PC-9 (cell line): ENCODE measurements at regions not wholly inside any gene's neighbourhood (a gene's known extent, or its start where the extent isn't known, plus 50 kb on each side); places are given as distances from the start of the nearest gene placed in this dataset.
A peak's percentile ranks its signal among the peaks of the same experiment; 100 is the strongest.

Experiments used
- BruUV-seq: library from RNA; stranded (reverse); fragments of 400-500 nt; replicated peaks from 2 replicates; lab custom pipeline; 2021; lab: Mats Ljungman, UMichigan
- CTCF ChIA-PET: fragments of 300-600 bp; sonication (Branson Sonifier 250); formaldehyde crosslinking; loops from one replicate; lab custom pipeline; 2022; ENCODE audit warnings: antibody characterized with exemption; lab: Charles Lee
- POLR2A ChIA-PET: fragments of 300-600 bp; sonication (Branson Sonifier 250); formaldehyde crosslinking; loops from one replicate; lab custom pipeline; 2022; ENCODE audit warnings: antibody characterized with exemption; ENCODE audit not compliant: unreplicated experiment; lab: Charles Lee
- DNase-seq, 2 experiments: peaks; one replicate each; pipeline versions ENCODE4 v3.0.0 to v3.0.0-alpha.2; 2015 to 2022; ENCODE audit warnings: mixed read lengths in 1 of 2
- H2AFZ ChIP-seq: fragments of 200-600 bp; sonication (generic); 2 replicates; pipeline ENCODE4 v1.8.1; 2017; ENCODE audit warnings: antibody characterized with exemption
- H3F3A ChIP-seq: fragments of 200-600 bp; sonication (generic); 2 replicates; pipeline ENCODE4 v1.8.1; 2017; ENCODE audit warnings: antibody characterized with exemption, mild to moderate bottlenecking, low read depth; ENCODE audit not compliant: insufficient read depth
- H3K27ac ChIP-seq: fragments of 200-600 bp; sonication (generic); 2 replicates; pipeline ENCODE4 v1.6.1; 2016; ENCODE audit warnings: mixed run types
- H3K27me3 ChIP-seq: fragments of 200-600 bp; sonication (generic); 2 replicates; pipeline ENCODE4 v1.6.1; 2016; ENCODE audit warnings: low read depth, mixed run types; ENCODE audit not compliant: insufficient read depth
- H3K36me3 ChIP-seq: fragments of 200-600 bp; sonication (generic); 2 replicates; pipeline ENCODE4 v1.6.1; 2016; ENCODE audit warnings: low read depth, mixed run types
- H3K4me1 ChIP-seq: fragments of 200-600 bp; sonication (generic); replicated peaks from 2 replicates; pipeline ENCODE4 v1.6.1; 2016; ENCODE audit warnings: mixed run types; ENCODE audit not compliant: insufficient read depth
- H3K4me2 ChIP-seq: fragments of 200-600 bp; sonication (generic); 2 replicates; pipeline ENCODE4 v1.6.1; 2017; ENCODE audit warnings: mixed run types
- H3K4me3 ChIP-seq: fragments of 200-600 bp; sonication (generic); 2 replicates; pipeline ENCODE4 v1.6.1; 2016; ENCODE audit warnings: mixed run types
- H3K79me2 ChIP-seq: fragments of 200-600 bp; sonication (generic); 2 replicates; pipeline ENCODE4 v1.6.1; 2017; ENCODE audit warnings: low read depth, mixed run types
- H3K9me2 ChIP-seq: fragments of 200-600 bp; sonication (generic); 2 replicates; pipeline ENCODE4 v1.8.1; 2017; ENCODE audit warnings: mild to moderate bottlenecking; ENCODE audit not compliant: insufficient read depth
- H3K9me3 ChIP-seq: fragments of 200-600 bp; sonication (generic); 2 replicates; pipeline ENCODE4 v1.8.1; 2016; ENCODE audit warnings: low read depth; ENCODE audit not compliant: insufficient read depth
- H4K20me1 ChIP-seq: fragments of 200-600 bp; sonication (generic); 2 replicates; pipeline ENCODE4 v1.8.1; 2017; ENCODE audit not compliant: insufficient read depth
- EZH2 ChIP-seq: fragments of 200-600 bp; sonication (generic); IDR thresholded peaks from 2 replicates; pipeline ENCODE4 v1.8.0; 2017; ENCODE audit warnings: antibody characterized with exemption, low read depth
- intact Hi-C: fragments of 100-400 bp; cut with micrococcal nuclease; formaldehyde crosslinking; loops from one replicate; pipeline ENCODE4 v1.10.0; 2022; ENCODE audit not compliant: unreplicated experiment
- TF ChIP-seq, protein P1 (sequence below): fragments of 200-600 bp; sonication (generic); conservative IDR thresholded peaks from 2 replicates; pipeline ENCODE4 v1.6.1; 2017; ENCODE audit warnings: mixed run types, antibody characterized with exemption, mild to moderate bottlenecking, moderate library complexity

DNA sequence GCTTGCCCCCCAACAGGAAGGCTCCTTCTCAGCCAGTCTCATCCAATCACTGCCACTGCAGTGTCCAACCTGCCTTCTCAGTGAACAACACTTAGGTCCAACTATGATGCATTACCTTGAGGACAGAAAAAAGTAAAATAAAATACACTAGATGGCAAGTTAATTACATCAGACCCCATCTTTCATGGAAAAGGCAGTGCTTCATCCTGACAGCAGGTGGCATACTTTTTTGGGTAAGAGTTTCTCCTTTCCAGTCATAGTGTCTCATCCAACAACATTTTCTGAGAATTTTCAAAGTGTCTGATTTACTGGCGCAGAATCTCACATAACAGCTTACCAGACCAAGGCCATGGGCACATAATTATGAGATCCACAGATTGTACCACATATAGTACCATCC, 1742.8 kb downstream of the PCDH7 start:
- H3K4me3 ChIP-seq = no peak overlapping the region
- ChIA-PET CTCF (no interaction called here), POLR2A (no interaction called here)
- H3F3A ChIP-seq = no peaks in the 10 kb centered on the region
- no peaks in the 10 kb centered on the region for H3K27me3 ChIP-seq
- no peaks in the 10 kb centered on the region for H3K79me2 ChIP-seq
- DNase-seq = no peak
- intact Hi-C loops = no loop called here
- no peaks in the 10 kb centered on the region for H3K4me1 ChIP-seq
- H2AFZ ChIP-seq = no peak overlapping the region
- no peak for TF ChIP-seq EZH2
- TF ChIP-seq, protein P1, sequence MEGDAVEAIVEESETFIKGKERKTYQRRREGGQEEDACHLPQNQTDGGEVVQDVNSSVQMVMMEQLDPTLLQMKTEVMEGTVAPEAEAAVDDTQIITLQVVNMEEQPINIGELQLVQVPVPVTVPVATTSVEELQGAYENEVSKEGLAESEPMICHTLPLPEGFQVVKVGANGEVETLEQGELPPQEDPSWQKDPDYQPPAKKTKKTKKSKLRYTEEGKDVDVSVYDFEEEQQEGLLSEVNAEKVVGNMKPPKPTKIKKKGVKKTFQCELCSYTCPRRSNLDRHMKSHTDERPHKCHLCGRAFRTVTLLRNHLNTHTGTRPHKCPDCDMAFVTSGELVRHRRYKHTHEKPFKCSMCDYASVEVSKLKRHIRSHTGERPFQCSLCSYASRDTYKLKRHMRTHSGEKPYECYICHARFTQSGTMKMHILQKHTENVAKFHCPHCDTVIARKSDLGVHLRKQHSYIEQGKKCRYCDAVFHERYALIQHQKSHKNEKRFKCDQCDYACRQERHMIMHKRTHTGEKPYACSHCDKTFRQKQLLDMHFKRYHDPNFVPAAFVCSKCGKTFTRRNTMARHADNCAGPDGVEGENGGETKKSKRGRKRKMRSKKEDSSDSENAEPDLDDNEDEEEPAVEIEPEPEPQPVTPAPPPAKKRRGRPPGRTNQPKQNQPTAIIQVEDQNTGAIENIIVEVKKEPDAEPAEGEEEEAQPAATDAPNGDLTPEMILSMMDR = peak; percentile 45; the same call in 1 of the 2 replicates
- no peaks in the 10 kb centered on the region for H4K20me1 ChIP-seq
- H3K9me3 ChIP-seq = no peaks in the 10 kb centered on the region
- H3K4me2 ChIP-seq = no peak overlapping the region
- no TSS peak for BruUV-seq
- H3K27ac ChIP-seq = no peak overlapping the region
- no peaks in the 10 kb centered on the region for H3K9me2 ChIP-seq
- H3K36me3 ChIP-seq = no peaks in the 10 kb centered on the region

DNA sequence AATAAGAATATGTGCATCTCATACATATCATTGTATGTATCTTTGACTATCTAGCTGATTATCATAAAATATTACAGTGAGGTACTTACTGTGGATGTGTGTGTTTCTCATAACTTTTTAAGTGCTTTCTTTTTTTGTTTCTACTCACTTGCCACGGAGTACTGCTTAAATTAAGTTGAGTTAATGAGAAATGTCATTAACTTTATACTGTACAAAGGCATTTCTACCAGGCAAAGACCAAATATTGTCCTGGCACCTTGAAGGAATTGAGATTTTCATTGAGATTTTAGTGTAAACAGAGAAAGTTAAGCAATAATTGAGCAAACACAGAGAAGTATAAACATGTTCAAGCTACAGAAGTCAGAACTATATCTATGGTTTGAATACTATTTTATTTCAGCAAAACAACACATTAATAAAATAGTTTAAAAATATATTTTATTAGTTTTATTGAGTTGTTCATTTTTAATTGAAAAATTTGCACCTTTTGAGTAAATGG, 1750.0 kb downstream of the PCDH7 start:
- H3K9me3 ChIP-seq = no peaks in the 10 kb centered on the region
- no peaks in the 10 kb centered on the region for H4K20me1 ChIP-seq
- DNase-seq = no peak
- intact Hi-C loops = no loop called here
- CTCF ChIA-PET = no interaction called here
- H3K36me3 ChIP-seq = no peaks in the 10 kb centered on the region
- H3K79me2 ChIP-seq = no peaks in the 10 kb centered on the region
- H2AFZ ChIP-seq = no peak overlapping the region
- POLR2A ChIA-PET = no interaction called here
- no peak overlapping the region for H3K4me3 ChIP-seq
- no TSS peak for BruUV-seq
- no peaks in the 10 kb centered on the region for H3K4me1 ChIP-seq
- no peaks in the 10 kb centered on the region for H3K9me2 ChIP-seq
- H3F3A ChIP-seq = no peaks in the 10 kb centered on the region
- H3K27me3 ChIP-seq = no peaks in the 10 kb centered on the region
- no peak overlapping the region for H3K27ac ChIP-seq
- no peak overlapping the region for H3K4me2 ChIP-seq
- TF ChIP-seq EZH2 = no peak
- TF ChIP-seq, protein P1 = no peak

DNA sequence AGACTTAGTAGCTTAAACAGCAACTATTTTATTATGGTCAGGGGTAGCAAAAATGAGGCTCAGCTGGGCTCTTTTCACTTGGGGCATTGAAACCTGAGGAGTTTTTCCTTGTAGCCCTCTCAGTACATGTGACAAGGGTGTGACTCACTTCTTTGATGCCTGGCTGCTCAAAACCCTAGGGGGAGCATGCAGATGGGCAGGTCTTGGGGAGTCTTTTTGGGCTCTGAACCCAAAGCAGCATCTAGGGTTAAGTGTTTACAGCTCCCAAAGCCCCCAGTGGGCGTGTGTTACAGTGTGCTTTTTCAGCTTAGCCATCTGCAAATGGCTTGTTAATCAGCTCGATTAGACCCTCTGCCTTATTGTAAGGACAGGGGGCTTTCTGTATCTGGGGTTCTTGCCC, 1752.7 kb downstream of the PCDH7 start:
- Histone ChIP-seq H3K4me2 (no peak overlapping the region), H3K9me2 (no peaks in the 10 kb centered on the region), H3K36me3 (no peaks in the 10 kb centered on the region), H3K9me3 (no peaks in the 10 kb centered on the region), H3K4me1 (no peaks in the 10 kb centered on the region), H3K27ac (no peak overlapping the region), H3K79me2 (no peaks in the 10 kb centered on the region), H3F3A (no peaks in the 10 kb centered on the region), H3K4me3 (no peak overlapping the region), H4K20me1 (no peaks in the 10 kb centered on the region), H2AFZ (no peak overlapping the region), H3K27me3 (no peaks in the 10 kb centered on the region)
- BruUV-seq = no TSS peak
- DNase-seq = no peak
- TF ChIP-seq, protein P1 = no peak
- no peak for TF ChIP-seq EZH2
- CTCF ChIA-PET = no interaction called here
- POLR2A ChIA-PET = no interaction called here
- intact Hi-C loops = no loop called here
